Mucosa of descending colon (tissue), 3 donors: ENCODE measurements at regions not wholly inside any gene's neighbourhood (a gene's known extent, or its start where the extent isn't known, plus 50 kb on each side); places are given as distances from the start of the nearest gene placed in this dataset.

Experiments used
- ATAC-seq: fragments of 200-7000 bp; cut with Tn5 transposase; one replicate; pipeline ENCODE4 v1.9.1; 2020; ENCODE audit warnings: mild to moderate bottlenecking, moderate library complexity
- DNase-seq, 3 donors: peaks; one replicate each; pipeline ENCODE4 v3.0.0-alpha.2; 2020
- H3K36me3 ChIP-seq: fragments of 200-600 bp; one replicate; pipeline ENCODE4 v1.8.0; 2021; ENCODE audit warnings: low read depth, mild to moderate bottlenecking
- H3K4me1 ChIP-seq: fragments of 200-600 bp; one replicate; pipeline ENCODE4 v1.8.0; 2021; ENCODE audit warnings: low read depth, mild to moderate bottlenecking
- H3K4me3 ChIP-seq: fragments of 200-600 bp; one replicate; pipeline ENCODE4 v1.8.0; 2021; ENCODE audit warnings: mild to moderate bottlenecking
- H3K9me3 ChIP-seq: fragments of 200-600 bp; one replicate; pipeline ENCODE4 v1.8.0; 2021; ENCODE audit warnings: mild to moderate bottlenecking
- CTCF ChIP-seq: fragments of 200-600 bp; IDR thresholded peaks from one replicate; pipeline ENCODE4 v1.8.0; 2022; ENCODE audit warnings: antibody characterized with exemption, mild to moderate bottlenecking
- intact Hi-C, 2 donors: fragments of 100-400 bp; cut with DNase I in 1 of 2; cut with micrococcal nuclease in 1 of 2; formaldehyde crosslinking; loops; one replicate each; pipeline versions ENCODE4 v1.11.0 to v1.11.1; 2022; cut with DNase I, micrococcal nuclease
- donor health status: DM: no; HTN: no; CAD: no; lungs with moderate emphysema.
- donor health status: DM: no; HTN: no; CAD: no.
- donor health status: DM: no; HTN: yes; CAD: no.

- Histone ChIP-seq H3K36me3 (no peaks in the 10 kb centered on the region), H3K9me3 (no peaks in the 10 kb centered on the region), H3K4me3 (no peak overlapping the region), H3K4me1 (no peaks in the 10 kb centered on the region)
- intact Hi-C loops, result no loop called here
- no peak for ATAC-seq
- DNase-seq, result no peak
- TF ChIP-seq CTCF, result no peak
These were observed 831.6 kb downstream of the BRINP3 start for GRCh38 chr1:189646066-189646465.

- TF ChIP-seq CTCF, result no peak
- H3K4me3 ChIP-seq, result no peak overlapping the region
- intact Hi-C loops, result no loop called here
- H3K4me1 ChIP-seq, result no peaks in the 10 kb centered on the region
- no peaks in the 10 kb centered on the region for H3K9me3 ChIP-seq
- ATAC-seq, result no peak
- DNase-seq, result no peak
- no peaks in the 10 kb centered on the region for H3K36me3 ChIP-seq
These were observed 822.8 kb downstream of the BRINP3 start for GRCh38 chr1:189654906-189655305.

GRCh38 chr1:189656628-189657530, 820.8 kb downstream of the BRINP3 start:
- Histone ChIP-seq H3K36me3 (no peaks in the 10 kb centered on the region), H3K4me3 (no peak overlapping the region), H3K4me1 (no peaks in the 10 kb centered on the region), H3K9me3 (no peaks in the 10 kb centered on the region)
- no peak for TF ChIP-seq CTCF
- ATAC-seq, result no peak
- DNase-seq, result no peak
- intact Hi-C loops, result no loop called here

DNA sequence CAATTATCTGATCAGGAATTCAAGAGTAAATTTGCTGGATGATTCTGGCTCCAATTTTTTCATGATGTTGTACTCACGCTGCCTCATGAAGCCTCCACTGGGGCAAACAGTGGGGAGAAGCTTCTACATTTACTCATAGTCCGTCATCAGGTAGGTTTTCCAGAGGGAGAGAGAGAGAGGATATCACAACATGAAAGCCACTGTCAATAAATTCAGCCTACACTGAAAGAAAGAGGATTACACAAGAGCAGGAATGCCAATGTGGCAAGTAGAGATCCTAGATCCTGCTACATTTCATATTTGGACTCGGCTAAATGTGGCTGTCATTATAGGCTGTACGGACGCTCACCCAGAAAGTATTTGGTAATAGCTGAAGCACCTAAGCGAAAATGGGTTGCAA, 819.9 kb downstream of the BRINP3 start:
- Histone ChIP-seq H3K4me3 (no peak overlapping the region), H3K4me1 (no peaks in the 10 kb centered on the region), H3K36me3 (no peaks in the 10 kb centered on the region), H3K9me3 (no peaks in the 10 kb centered on the region)
- no peak for DNase-seq
- ATAC-seq, result no peak
- intact Hi-C loops, result no loop called here
- no peak for TF ChIP-seq CTCF

GRCh38 chr1:189658381-189658780, 819.3 kb downstream of the BRINP3 start:
- ATAC-seq (no peak), DNase-seq (no peak)
- Histone ChIP-seq H3K36me3 (no peaks in the 10 kb centered on the region), H3K4me1 (no peaks in the 10 kb centered on the region), H3K9me3 (no peaks in the 10 kb centered on the region), H3K4me3 (no peak overlapping the region)
- TF ChIP-seq CTCF, result no peak
- intact Hi-C loops, result no loop called here
